ENCODE measurements at regions not wholly inside any gene's neighbourhood (a gene's known extent, or its start where the extent isn't known, plus 50 kb on each side); places are given as distances from the start of the nearest gene placed in this dataset.
"Not testable (repeated sequence)": the region's sequence is repeated elsewhere in the genome, so short reads cannot be mapped to it uniquely, and the experiment has no call there.

DNA sequence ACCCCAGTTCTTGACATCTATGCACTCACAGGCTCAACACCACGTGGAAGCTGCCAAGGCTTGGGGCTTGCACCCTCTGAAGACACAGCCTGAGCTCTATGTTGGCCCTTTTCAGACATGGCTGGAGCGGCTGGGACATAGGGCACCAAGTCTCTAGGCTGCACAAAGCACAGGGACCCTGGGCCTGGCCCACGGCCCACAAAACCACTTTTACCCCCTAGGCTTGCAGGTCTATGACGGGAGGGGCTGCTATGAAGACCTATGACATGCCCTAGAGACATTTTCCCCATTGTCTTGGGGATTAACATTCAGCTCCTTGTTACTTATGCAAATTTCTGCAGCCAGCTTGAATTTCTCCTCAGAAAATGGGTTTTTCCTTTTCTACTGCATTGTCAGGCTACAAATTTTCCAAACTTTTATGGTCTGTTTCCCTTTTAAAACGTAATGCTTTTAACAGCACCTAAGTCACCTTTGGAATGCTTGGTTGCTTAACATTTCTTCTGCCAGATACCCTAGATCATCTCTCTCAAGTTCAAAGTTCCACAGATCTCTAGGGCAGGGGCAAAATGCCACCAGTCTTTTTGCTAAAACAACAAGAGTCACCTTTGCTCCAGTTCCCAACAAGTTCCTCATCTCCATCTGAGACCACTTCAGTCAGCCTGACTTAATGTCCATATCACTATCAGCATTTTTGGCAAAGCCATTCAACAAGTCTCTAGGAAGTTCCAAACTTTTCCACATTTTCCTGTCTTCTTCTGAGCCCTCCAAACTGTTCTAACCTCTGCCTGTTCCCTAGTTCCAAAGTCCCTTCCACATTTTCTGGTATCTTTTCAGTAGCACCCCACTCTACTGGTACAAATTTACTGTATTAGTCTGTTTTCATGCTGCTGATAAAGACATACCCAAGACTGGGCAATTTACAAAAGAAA lies 232.1 kb upstream of the IL12A start:
- not testable (repeated sequence) for DNase-seq (ENCODE audit: low read depth)

DNA sequence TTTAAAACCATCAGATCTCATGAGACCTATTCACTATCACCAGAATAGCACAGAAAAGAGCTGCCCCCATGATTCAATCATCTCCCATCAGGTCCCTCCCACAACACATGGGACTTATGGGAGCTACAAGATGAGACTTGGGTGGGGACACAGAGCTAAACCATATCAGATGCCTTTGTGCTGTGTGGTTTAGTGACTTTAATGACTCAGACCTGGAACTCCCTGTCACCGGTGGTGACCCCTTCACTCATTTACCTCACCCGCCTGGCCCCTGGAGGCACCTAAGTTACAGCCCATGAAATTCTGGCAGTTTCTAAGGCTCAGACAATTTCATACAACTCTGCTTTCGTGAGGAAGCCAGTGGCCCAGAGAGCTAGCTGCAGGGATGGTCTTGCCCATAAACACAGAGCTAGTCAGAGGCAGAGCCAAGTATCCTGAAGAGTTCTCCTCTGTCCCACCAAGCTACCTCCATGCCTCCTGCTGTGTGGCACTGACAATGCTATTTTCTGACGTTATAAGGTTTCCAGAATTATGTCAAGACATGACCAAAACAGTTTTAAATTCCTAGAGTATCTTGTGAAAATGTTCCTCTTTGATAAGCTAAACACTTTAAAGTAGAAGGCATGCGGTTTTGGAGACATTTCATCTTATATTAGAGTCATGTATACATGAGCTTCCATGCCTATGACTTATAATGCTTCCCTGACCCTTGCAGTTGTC lies 231.1 kb upstream of the IL12A start:
- no peak for DNase-seq (ENCODE audit: low read depth)

DNA sequence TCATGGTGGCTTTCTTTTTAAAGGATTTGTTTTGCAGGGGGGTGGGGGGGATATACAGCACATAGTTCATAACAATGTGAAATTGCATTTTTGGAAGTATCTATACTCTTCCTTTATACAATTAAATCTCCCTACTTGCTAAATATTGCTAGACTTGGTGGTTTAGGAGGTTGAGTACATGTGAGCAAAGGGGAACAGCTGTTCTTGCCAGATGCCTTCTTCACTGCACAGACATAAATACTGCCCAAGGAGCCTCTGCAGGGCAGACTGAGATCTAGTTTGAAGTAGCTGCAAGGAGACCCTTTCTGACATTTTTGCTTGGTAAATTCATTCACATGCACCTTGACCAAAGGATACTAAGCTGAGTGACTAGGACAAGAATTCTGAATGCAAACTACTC lies 228.6 kb upstream of the IL12A start:
- DNase-seq (ENCODE audit: low read depth) = no peak

DNA sequence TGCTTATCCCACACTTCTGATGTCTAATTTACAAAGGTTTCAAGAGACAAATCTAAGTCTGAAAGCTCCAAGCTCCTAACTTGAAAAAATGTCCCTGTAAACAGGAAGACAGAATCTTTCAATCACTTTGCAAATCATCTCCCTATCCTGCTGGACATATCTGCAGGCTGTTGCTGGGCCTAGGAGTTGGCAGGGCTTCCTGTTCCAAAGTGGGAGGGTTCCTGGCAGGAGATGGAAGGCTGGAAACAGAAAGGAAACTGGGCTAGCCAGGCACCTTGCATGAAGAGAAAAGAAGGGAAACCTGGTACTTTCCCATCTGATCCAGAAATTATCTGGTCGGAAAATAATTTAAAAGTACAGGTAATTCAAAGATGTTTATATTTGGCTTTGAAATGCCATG lies 227.3 kb upstream of the IL12A start:
- DNase-seq (ENCODE audit: low read depth) = peak; percentile 66

DNA sequence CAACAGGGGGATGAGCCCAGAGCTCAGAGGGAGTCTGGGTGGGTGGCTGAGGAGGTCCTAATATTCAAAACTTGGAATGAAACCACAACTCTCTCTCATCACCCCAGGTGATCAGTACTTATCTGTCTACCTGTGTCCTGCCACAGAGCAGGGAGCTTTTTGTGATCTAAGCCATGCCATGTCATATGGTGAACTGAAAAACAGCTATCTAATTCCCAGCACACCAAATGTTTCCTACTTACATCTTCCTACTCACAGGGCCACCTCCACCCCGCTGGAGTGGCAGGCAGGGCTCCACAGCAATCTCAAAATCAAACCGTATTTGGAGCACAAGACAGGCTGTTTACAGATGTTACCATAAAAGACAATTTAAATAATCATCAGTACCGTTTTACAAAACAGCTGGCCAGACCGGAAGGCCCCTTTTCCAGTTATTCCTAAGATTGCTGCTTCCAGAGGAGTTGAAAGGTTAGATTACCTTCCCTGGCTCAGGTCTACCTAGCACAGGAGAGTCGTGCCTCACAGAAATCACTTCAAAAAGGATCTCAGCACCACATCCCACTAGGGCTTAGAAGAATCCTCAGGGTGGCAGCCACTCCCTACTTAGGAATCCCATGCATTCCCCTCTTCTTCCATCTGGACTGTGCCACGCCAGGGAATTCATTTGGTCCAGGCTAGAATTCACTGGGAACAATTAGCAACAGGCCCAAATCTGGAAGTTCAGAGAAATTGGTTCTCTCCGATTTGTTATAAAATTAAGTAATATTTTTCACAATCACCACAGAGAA lies 226.6 kb upstream of the IL12A start:
- peak; percentile 63 for DNase-seq (ENCODE audit: low read depth)

DNA sequence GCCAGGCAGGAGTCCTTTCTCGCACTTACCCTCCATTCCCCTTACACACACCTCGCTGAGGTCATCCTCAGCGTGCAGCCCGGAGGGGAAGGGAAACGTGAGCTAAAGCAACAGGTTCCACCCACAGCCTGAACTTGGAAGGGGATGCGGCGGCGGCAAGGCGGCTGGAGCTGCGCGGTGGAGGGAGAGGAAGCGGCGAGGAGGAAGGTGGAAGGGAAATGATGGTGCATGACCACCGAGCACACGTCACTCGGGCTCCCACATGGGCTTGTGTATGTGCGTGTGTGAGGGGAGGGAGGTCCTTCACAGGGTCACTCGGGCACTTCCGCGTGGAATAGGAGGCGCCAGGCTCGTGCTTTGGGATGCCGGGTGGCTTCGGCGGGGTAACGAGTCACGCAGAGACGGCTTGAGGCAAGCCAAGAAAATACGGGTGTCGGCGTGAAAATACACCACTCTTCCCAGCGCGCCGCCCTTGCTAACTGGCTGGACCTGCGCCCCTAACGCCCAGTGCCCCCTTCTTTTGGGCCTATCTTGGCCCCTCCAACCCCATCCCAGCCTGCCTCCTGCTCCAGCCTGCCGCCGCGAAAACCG lies 225.5 kb upstream of the IL12A start:
- DNase-seq (ENCODE audit: low read depth) = peak; percentile 94

DNA sequence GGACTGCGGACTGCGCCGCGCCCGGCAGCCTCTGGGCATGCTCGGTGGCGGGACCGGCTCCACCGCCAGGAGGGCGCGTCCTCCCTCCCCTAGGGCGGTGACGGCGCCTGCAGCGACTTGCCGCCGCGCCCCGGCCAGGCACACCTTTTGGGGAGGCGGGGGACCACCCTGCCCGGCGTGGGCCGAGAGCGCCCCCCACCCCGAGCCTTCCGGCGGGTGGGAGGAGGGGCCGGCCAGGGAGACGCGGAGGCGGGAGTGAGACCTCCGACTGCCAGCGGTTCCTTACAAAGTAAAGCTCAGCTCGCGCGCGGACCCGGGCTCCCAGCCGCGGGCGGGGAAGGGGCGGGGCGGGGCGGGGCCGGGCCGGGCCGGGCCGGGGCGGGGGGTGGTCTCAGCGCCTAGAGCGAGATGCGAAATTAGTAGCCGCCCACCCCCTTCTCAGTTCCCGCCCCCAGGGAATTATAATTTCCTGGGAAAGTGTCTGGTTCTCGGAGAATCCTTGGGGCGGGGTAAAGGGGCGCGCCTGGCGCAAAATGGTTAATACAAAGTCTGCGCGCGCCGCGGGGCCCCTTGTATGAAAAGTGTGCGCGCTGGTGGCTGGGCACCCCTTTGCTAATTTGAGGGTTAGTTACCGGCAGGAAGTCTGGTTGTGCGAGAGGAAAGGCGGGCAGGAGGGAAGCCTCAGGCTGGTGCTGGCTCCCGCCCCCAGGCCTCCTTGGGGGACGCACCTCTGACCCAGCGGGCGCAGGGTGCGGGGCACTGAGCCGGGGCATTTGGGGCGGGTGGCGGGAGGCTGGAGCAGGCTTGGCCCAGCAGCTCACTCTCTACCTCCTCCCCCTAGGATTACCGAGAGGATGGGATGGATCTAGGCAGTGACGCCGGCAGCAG lies 224.8 kb upstream of the IL12A start:
- DNase-seq (ENCODE audit: low read depth) = peak; percentile 90

DNA sequence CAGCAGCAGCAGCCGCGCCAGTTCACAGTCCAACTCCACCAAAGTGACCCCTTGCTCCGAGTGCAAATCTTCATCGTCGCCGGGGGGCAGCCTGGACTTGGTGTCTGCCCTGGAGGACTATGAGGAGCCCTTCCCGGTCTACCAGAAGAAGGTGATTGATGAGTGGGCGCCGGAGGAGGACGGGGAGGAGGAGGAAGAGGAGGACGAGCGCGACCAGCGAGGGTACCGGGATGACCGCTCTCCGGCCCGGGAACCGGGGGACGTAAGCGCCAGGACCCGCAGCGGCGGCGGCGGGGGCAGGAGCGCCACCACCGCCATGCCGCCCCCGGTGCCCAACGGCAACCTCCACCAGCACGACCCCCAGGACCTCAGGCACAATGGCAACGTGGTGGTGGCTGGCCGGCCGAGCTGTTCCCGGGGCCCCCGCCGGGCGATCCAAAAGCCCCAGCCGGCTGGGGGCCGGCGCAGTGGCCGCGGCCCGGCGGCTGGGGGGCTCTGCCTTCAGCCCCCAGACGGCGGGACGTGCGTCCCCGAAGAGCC lies 224.1 kb upstream of the IL12A start:
- no peak for DNase-seq (ENCODE audit: low read depth)

DNA sequence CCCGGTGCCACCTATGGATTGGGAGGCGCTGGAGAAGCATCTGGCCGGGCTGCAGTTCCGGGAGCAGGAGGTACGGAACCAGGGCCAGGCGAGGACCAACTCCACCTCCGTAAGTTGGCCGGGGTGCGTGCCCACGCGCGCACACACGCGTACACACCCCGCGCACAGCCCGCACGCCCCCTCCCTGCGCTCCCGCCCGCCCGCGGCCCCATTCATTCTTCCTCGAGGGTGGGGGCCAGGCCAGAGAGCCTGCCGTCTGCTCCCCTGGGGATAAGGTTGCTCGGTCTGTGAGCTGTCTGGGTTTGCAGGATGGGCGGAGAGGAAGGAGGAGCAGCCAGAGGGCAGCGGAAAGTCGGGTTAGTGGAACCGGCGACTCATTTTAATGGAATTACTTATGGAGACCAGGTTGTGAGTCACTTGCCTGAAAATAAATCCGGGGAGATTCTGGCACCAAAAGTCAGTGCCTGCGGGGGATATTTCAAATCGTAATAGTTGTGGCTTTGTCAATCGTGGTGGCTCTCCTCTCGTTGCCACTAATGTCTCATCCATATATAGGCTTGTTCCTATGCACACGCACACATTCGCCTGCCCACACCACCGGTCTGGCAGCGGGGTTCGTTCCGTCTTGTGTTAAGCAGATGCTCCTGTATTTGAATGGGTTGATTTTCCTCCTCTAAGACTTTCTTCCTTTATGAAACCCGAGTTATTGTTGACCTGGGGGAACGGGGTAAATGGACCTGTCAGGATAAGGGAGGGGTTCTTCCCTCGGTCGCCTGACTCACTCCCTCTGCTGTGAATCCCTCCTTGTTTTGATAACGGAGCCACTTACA lies 223.4 kb upstream of the IL12A start:
- peak; percentile 100 for DNase-seq (ENCODE audit: low read depth)

DNA sequence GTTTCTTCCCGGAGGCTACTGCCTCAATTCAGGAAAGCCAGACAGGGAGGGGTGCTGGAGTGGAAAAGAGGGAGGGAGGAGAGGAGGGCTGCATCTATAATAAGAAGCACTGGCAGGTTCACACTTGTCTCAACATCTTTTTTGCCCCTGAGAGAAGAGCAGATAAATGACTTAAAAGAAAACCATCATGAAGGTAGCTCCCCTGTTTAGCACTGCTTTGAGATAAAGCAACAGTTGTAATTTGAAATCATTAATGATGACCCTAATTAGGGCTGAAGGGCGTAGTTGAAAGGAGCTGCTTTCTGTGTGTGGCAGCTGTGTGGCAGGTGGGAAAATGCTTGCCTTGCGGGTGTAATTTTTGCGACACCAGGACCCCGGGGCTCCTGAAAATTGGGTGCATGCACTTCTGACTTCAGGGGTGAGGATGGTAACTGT lies 222.8 kb upstream of the IL12A start:
- DNase-seq (ENCODE audit: low read depth) = no peak

DNA sequence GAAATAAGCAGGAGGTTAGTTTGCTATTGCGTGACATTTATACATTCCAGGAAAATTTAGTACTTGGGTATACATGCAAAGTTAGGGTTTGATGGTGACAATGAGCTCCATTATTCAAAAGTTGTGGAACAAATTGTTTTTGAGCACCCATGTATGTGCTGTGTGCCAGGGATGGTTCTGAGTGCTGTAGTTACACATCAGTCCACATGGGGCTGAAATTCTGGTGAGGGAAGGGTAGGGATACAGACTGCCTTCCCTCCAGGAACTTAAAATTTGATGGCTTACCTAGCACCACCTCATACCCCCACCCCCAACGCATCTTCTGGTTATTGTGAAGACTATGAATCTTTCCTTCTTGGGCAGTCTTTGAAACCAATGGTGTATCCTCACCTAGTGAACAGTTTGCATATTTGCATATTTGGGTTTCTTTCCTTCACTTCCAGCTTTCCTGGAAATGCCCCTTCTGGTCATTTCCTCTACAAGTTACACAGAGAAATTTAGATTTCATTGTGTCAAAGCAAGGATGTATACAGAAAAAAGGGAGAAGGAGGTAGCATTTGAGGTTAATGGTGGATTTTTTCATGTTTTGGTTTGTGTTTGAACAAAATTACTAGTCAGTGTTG lies 222.0 kb upstream of the IL12A start:
- DNase-seq (ENCODE audit: low read depth) = peak; percentile 67

DNA sequence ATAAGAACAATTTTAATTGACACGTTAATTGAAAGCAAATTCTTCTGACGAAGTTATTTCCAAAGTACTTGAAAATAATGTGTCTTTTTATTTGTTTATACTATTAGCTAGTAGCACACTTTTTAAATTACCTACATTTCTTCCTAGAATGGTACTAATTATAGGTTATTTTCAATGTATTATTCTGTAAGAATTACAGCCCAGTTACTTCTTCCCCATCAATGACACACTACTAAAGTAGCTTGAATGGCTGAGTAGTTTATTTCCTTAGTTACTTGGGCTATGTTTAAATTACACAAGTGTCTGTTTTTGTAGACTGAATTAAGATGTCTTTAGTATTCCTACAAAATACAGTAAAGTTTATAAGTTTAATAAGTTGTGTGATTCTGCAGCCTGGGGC lies 217.6 kb upstream of the IL12A start:
- DNase-seq (ENCODE audit: low read depth) = no peak

DNA sequence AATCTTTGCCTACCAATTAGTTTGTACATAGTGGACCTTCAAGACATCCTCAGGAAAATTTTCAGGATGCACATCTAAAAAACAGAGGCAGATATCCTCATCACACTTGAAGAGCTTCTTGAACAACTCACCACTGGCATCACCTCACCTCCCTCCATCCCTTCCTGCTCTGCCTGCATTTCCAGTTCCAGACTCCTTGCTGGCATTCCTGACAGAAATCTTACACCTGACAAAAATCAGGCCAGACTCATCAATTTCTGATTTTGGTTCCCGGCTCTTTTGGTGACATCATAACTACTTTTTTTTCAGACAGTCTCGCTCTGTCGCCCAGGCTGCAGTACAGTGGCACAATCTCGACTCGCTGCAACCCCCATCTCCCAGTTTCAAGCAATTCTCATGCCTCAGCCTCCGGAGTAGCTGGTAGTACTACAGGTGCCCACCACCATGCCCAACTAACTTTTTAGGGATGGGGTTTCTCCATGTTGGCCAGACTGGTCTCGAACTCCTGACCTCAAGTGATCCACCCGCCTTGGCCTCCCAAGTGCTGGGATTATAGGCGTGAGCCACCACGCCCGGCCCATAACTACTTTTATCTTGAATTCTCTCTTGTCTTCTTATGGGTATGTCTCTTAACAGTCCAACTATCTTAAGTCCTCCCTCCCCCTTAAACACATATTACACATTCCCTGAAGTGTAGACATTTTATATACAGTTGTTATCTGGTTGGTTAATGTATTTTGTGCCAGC lies 216.6 kb upstream of the IL12A start:
- DNase-seq (ENCODE audit: low read depth) = no peak

DNA sequence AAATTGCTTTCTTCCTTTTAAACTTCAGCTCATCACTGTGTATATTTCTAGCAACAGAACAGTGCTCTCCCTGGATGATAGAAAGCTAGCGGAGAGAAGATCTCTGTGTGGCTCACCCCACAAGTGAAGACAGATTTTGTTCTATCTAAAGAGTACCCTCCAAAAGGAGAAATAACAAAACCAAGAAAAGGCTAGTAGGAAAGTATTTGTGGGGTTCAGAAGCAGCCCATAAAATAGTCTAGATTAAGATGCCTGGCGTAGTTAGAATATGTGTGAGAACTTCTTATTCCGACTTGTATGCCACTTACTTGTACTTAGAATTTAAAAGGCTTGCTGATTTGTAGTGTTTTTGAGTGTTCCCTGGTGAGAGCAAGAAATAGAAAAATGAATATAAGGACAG lies 214.9 kb upstream of the IL12A start:
- no peak for DNase-seq (ENCODE audit: low read depth)

DNA sequence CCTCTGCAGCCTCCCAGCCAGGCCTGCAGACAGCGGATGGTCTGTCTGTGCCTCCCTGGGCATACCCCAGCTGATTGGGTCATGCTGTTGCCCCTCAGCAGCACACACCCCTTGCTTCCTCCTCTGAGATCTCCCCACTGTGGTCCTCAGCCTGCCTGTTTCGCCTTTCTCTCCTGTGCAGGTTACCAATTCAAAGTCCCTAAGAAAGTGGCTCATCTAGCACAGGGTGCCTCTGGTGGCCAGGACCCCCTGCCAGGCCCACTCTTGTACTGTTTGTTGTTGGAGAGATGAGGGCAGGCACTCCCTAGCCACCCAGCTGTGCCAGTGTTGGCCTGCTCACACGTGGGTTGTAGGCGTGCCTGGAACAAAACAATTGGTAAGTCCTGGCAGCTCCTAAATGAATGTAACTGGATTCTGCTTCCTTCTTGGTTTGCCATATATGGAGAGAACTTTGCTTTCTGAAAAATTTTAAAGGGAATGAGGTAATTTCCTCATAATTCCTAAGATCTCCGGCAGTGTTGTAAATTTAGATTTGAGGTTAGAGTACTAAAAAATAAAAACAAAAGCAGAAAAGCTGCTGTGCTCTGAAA lies 213.2 kb upstream of the IL12A start:
- peak; percentile 61 for DNase-seq (ENCODE audit: low read depth)

DNA sequence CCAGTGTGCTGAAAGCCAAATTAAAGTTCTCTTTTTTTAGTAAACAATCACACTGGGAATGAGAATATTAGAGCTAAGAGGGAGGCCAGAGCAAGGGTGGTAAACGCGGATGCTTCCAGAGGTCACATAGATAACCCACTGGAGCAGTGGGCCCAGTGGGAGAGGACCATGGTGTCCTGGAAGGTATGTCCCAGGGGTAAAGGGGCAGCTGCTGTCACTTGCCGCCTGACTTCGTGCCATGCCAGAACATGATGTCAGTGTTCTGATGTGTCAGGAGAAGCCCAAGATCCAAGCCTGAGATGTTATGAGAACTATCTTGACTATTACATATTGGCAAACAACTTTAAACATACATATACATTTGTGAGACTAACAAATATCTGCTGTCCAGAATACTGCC lies 211.9 kb upstream of the IL12A start:
- DNase-seq (ENCODE audit: low read depth) = no peak

DNA sequence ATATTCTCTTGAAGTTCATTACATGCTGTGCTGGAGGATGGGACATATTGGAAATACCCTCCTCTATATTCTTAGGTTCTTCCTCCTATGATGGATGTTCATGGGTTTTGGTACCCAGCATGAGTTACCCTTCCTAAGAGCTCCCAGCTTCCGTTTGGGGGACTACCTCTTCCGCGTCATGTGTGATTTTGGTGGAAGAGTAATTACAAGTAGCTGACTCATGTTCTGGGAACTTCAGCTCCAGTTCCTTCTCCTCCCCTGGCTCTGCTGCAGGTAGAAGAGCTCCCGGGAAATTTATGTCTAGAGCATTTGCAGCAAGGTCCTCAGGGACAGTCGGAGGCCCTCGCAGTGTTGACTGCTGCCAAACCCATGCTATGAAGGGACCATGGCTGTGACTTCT lies 208.8 kb upstream of the IL12A start:
- peak; percentile 70 for DNase-seq (ENCODE audit: low read depth)

DNA sequence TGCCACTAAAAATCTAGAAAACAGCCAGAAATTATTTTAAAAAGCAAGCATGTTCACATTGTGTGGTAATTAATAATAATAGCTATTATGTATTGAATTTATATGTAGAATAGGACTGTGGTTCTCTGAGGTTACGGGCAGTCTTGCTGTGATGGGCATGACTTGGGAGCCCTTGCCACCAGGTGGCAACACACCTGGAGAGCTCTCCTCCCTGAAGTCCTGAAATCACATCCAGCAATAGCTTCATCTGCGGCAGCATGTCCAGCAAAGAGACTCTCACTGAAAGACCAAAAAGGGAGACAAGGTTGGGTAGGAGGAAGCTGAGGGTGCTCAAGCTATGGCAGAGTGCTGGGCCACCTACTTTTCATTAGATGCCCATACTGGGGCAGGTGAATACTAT lies 206.8 kb upstream of the IL12A start:
- no peak for DNase-seq (ENCODE audit: low read depth)
